ENCODE measurements at regions not wholly inside any gene's neighbourhood (a gene's known extent, or its start where the extent isn't known, plus 50 kb on each side); places are given as distances from the start of the nearest gene placed in this dataset.

- TF ChIP-seq EZH2 (IDR thresholded peaks at IDR 0.05; ENCODE audit: insufficient read depth, poor library complexity, severe bottlenecking) = no peak
- TF ChIP-seq EZH2phosphoT487 (IDR thresholded peaks at IDR 0.05; ENCODE audit: insufficient read depth, low read depth) = no peak
Measured at GRCh38 chr2:7785700-7786099, 868.5 kb downstream of the RNF144A start.

Data from GM23248 (cell line).